Astrocyte (in vitro differentiated cells and primary cell): ENCODE measurements at regions not wholly inside any gene's neighbourhood (a gene's known extent, or its start where the extent isn't known, plus 50 kb on each side); places are given as distances from the start of the nearest gene placed in this dataset.

Experiments used
- CTCF ChIP-seq: IDR thresholded peaks from 2 replicates; pipeline ENCODE4 v1.5.1; 2011; ENCODE audit warnings: low read depth, mild to moderate bottlenecking, inconsistent platforms, low read length, moderate library complexity; ENCODE audit not compliant: insufficient read depth
- EZH2 ChIP-seq: IDR thresholded peaks from 2 replicates; pipeline ENCODE4 v1.6.1; 2012; ENCODE audit warnings: mild to moderate bottlenecking, low read length, inconsistent platforms; ENCODE audit not compliant: insufficient read depth

GRCh38 chr12:76264611-76265012, 83.6 kb downstream of the BBS10 start:
- TF ChIP-seq EZH2 (no peak), CTCF (no peak)
